Neural cell (in vitro differentiated cells): ENCODE measurements at regions not wholly inside any gene's neighbourhood (a gene's known extent, or its start where the extent isn't known, plus 50 kb on each side); places are given as distances from the start of the nearest gene placed in this dataset.

Experiments used
- H2AFZ ChIP-seq: fragments of 200-600, 300-800 bp; sonication (generic), shearing (Covaris generic); 2 replicates; pipeline ENCODE4 v1.6.0; 2014; ENCODE audit warnings: low read depth, mild to moderate bottlenecking, antibody characterized with exemption, low read length, moderate library complexity
- H3F3A ChIP-seq: fragments of 200-600 bp; shearing (Covaris generic); 2 replicates; pipeline ENCODE4 v1.6.1; 2016; ENCODE audit warnings: mild to moderate bottlenecking, moderate library complexity, mixed read lengths, antibody characterized with exemption, low read length; ENCODE audit not compliant: insufficient read depth, poor library complexity, severe bottlenecking
- H3K27ac ChIP-seq: fragments of 200-600, 300-800 bp; sonication (generic), shearing (Covaris generic); 2 replicates; pipeline ENCODE4 v1.5.1; 2014; ENCODE audit warnings: mild to moderate bottlenecking, low read length, moderate library complexity
- H3K27me3 ChIP-seq: fragments of 300-800, 200-600 bp; sonication (generic), shearing (Covaris generic); 2 replicates; pipeline ENCODE4 v1.6.0; 2014; ENCODE audit warnings: mild to moderate bottlenecking, low read depth, low read length, moderate library complexity; ENCODE audit not compliant: insufficient read depth
- H3K36me3 ChIP-seq: fragments of 300-800, 200-600 bp; sonication (generic), shearing (Covaris generic); 2 replicates; pipeline ENCODE4 v1.5.1; 2014; ENCODE audit warnings: mild to moderate bottlenecking, antibody characterized with exemption, low read length, moderate library complexity; ENCODE audit not compliant: insufficient read depth
- H3K4me2 ChIP-seq: fragments of 300-800, 200-600 bp; sonication (generic), shearing (Covaris generic); 2 replicates; pipeline ENCODE4 v1.6.0; 2014; ENCODE audit warnings: mild to moderate bottlenecking, low read length
- H3K4me3 ChIP-seq: fragments of 300-800, 200-600 bp; sonication (generic), shearing (Covaris generic); 2 replicates; pipeline ENCODE4 v1.5.1; 2014; ENCODE audit warnings: mild to moderate bottlenecking, low read length, moderate library complexity
- H3K79me2 ChIP-seq: fragments of 200-600 bp; shearing (Covaris generic); replicated peaks from 2 replicates; pipeline ENCODE4 v1.6.0; 2014; ENCODE audit warnings: mild to moderate bottlenecking, low read length, moderate library complexity; ENCODE audit not compliant: insufficient read depth
- H3K9ac ChIP-seq: fragments of 300-800, 200-600 bp; sonication (generic), shearing (Covaris generic); 2 replicates; pipeline ENCODE4 v1.6.1; 2016; ENCODE audit warnings: mild to moderate bottlenecking, low read length, mixed read lengths
- H3K9me2 ChIP-seq: fragments of 200-600 bp; shearing (Covaris generic); 2 replicates; pipeline ENCODE4 v1.6.1; 2016; ENCODE audit warnings: mild to moderate bottlenecking, low read length, mixed read lengths; ENCODE audit not compliant: insufficient read depth
- H3K9me3 ChIP-seq: fragments of 200-600, 300-800 bp; sonication (generic), shearing (Covaris generic); 2 replicates; pipeline ENCODE4 v1.6.1; 2016; ENCODE audit warnings: mild to moderate bottlenecking, mixed run types, low read length, moderate library complexity, mixed read lengths
- H4K20me1 ChIP-seq: fragments of 200-600 bp; shearing (Covaris generic); 2 replicates; pipeline ENCODE4 v1.6.1; 2016; ENCODE audit warnings: mild to moderate bottlenecking, mixed run types; ENCODE audit not compliant: insufficient read depth
- CTCF ChIP-seq: fragments of 450-650 bp; IDR thresholded peaks from 2 replicates; pipeline ENCODE4 v1.5.1; 2014; ENCODE audit warnings: antibody characterized with exemption, mild to moderate bottlenecking, moderate library complexity; ENCODE audit not compliant: poor library complexity, severe bottlenecking
- EP300 ChIP-seq: fragments of 450-650 bp; conservative IDR thresholded peaks from 2 replicates; pipeline ENCODE4 v1.6.1; 2014; ENCODE audit warnings: antibody characterized with exemption, mild to moderate bottlenecking, moderate library complexity; ENCODE audit not compliant: poor library complexity, severe bottlenecking
- EZH2 ChIP-seq: fragments of 200-600, 300-800 bp; shearing (Covaris generic), sonication (generic); IDR thresholded peaks from 2 replicates; pipeline ENCODE4 v1.6.1; 2014; ENCODE audit warnings: antibody characterized with exemption, low read length, borderline replicate concordance, mild to moderate bottlenecking; ENCODE audit not compliant: insufficient read depth, poor library complexity, severe bottlenecking
- MXI1 ChIP-seq: fragments of 450-650 bp; conservative IDR thresholded peaks from 2 replicates; pipeline ENCODE4 v1.6.1; 2014; ENCODE audit warnings: antibody characterized with exemption, mild to moderate bottlenecking; ENCODE audit not compliant: poor library complexity, severe bottlenecking
- POLR2AphosphoS5 ChIP-seq: IDR thresholded peaks from 2 replicates; pipeline ENCODE4 v1.6.1; 2012
- RAD21 ChIP-seq: fragments of 450-650 bp; conservative IDR thresholded peaks from 2 replicates; pipeline ENCODE4 v1.6.1; 2014; ENCODE audit warnings: antibody characterized with exemption, mild to moderate bottlenecking, moderate library complexity
- REST ChIP-seq: IDR thresholded peaks from 2 replicates; pipeline ENCODE4 v1.6.1; 2012; ENCODE audit warnings: borderline replicate concordance
- SMC3 ChIP-seq: fragments of 450-650 bp; conservative IDR thresholded peaks from 2 replicates; pipeline ENCODE4 v1.6.1; 2014; ENCODE audit warnings: antibody characterized with exemption, mild to moderate bottlenecking, moderate library complexity; ENCODE audit not compliant: poor library complexity
- TAF1 ChIP-seq: IDR thresholded peaks from 2 replicates; pipeline ENCODE4 v1.6.1; 2012; ENCODE audit warnings: low read depth

DNA sequence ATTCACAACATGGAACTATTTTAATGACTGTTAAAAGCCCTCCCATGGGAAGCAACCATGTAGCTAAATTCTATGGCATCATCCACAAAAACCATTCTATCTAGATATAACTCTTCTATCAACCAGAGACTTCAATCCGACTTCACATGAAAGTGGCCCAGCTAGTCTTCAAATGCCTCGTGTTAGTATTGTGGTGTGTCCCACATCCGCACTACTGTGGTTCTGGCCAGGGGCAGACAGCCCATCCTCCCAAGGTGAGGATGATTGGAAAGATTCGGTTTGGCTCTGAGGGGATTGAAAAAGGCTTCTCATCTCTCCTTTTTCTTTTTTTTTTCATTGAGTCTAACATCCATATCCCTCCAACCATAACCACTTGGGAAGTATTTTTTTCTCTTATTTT is 253.0 kb upstream of the KLF6 start:
- H3K9me3 ChIP-seq = peaks cover 4% of the 10 kb centered on the region
- no peak overlapping the region for H3K4me2 ChIP-seq

GRCh38 chr10:4035599-4035945 is 250.6 kb upstream of the KLF6 start:
- Histone ChIP-seq H3K4me3 (no peak overlapping the region), H3K4me2 (no peak overlapping the region), H3K9ac (no peak overlapping the region), H3K36me3 (no peaks in the 10 kb centered on the region), H3F3A (no peaks in the 10 kb centered on the region), H3K9me2 (no peaks in the 10 kb centered on the region), H3K9me3 (no peaks in the 10 kb centered on the region), H3K27ac (no peak overlapping the region), H2AFZ (no peak overlapping the region), H4K20me1 (no peaks in the 10 kb centered on the region), H3K79me2 (no peaks in the 10 kb centered on the region), H3K27me3 (no peaks in the 10 kb centered on the region)
- TF ChIP-seq REST (no peak), SMC3 (no peak), EZH2 (no peak), EP300 (no peak), MXI1 (no peak), RAD21 (no peak)

More for the DNA sequence above, 253.0 kb upstream of the KLF6 start:
- Histone ChIP-seq H3K36me3 (no peaks in the 10 kb centered on the region), H3K79me2 (no peaks in the 10 kb centered on the region), H3K4me3 (no peak overlapping the region), H3K9ac (no peak overlapping the region), H3K27me3 (no peaks in the 10 kb centered on the region), H2AFZ (no peak overlapping the region), H3F3A (no peaks in the 10 kb centered on the region), H3K27ac (no peak overlapping the region), H4K20me1 (no peaks in the 10 kb centered on the region), H3K9me2 (no peaks in the 10 kb centered on the region)
- TF ChIP-seq RAD21 (no peak), TAF1 (no peak), EZH2 (no peak), EP300 (no peak), POLR2AphosphoS5 (no peak), MXI1 (no peak), SMC3 (no peak), CTCF (no peak), REST (no peak)
